ENCODE measurements at regions not wholly inside any gene's neighbourhood (a gene's known extent, or its start where the extent isn't known, plus 50 kb on each side); places are given as distances from the start of the nearest gene placed in this dataset.

- Histone ChIP-seq H2AFZ (replicated peaks; ENCODE audit: low read length, poor library complexity) (no peak overlapping the region), H3K4me2 (ENCODE audit: low read depth, low read length) (no peak overlapping the region), H2BK5ac (ENCODE audit: low read depth, low read length, poor library complexity, severe bottlenecking) (no peak overlapping the region), H3K14ac (replicated peaks; ENCODE audit: low read depth, low read length) (no peak overlapping the region), H3K9ac (ENCODE audit: low read depth, low read length) (no peak overlapping the region), H2BK15ac (ENCODE audit: low read depth, low read length) (no peak overlapping the region), H3K79me1 (ENCODE audit: low read depth in 1 of 2, low read length in 2 of 2) (no peaks in the 10 kb centered on the region), H3K9me3 (ENCODE audit: control insufficient read depth, insufficient read depth, low read length) (peaks cover 40% of the 10 kb centered on the region), H3K4ac (ENCODE audit: low read depth, low read length) (no peak overlapping the region), H2BK20ac (ENCODE audit: low read depth, low read length) (no peak overlapping the region), H3K18ac (ENCODE audit: low read depth, low read length) (no peak overlapping the region), H4K20me1 (ENCODE audit: insufficient read depth, low read length) (no peaks in the 10 kb centered on the region), H3K23ac (ENCODE audit: low read depth, low read length) (no peak overlapping the region), H3K4me3 (ENCODE audit: insufficient read depth, low read depth, low read length) (no peak overlapping the region), H3K27me3 (ENCODE audit: control insufficient read depth, insufficient read depth, low read length) (no peaks in the 10 kb centered on the region), H3K36me3 (ENCODE audit: control insufficient read depth, insufficient read depth, low read length) (no peaks in the 10 kb centered on the region), H2AK5ac (ENCODE audit: low read depth, low read length) (no peak overlapping the region), H3K27ac (ENCODE audit: insufficient read depth, low read length) (no peak overlapping the region), H3K56ac (ENCODE audit: extremely low read depth, insufficient read depth, low read length) (no peak overlapping the region), H4K5ac (ENCODE audit: low read depth, low read length) (no peak overlapping the region), H4K91ac (ENCODE audit: insufficient read depth, low read depth, low read length) (no peak overlapping the region), H3K4me1 (ENCODE audit: control insufficient read depth, insufficient read depth, low read length) (no peaks in the 10 kb centered on the region), H2AK9ac (replicated peaks; ENCODE audit: low read depth, low read length, poor library complexity) (no peak overlapping the region), H4K8ac (ENCODE audit: low read depth in 2 of 2, low read length in 2 of 2) (no peak overlapping the region), H2BK120ac (ENCODE audit: low read depth, low read length) (no peak overlapping the region), H3K9me1 (ENCODE audit: insufficient read depth, low read length) (no peaks in the 10 kb centered on the region)
- POLR2A ChIA-PET (ENCODE audit: unreplicated experiment), result no interaction called here
- intact Hi-C loops (cut with micrococcal nuclease), result no loop called here
- DNase-seq (no peak), ATAC-seq (ENCODE audit: low read depth) (no peak)
- CTCF ChIA-PET, result no interaction called here
- BruUV-seq (replicated peaks), result no TSS peak
- 20% methylated on average over 1 of the region's 6 CpGs; no CpG with 5 or more reads in 1 of the 2 experiments for WGBS, 2 experiments (ENCODE audit: extremely low coverage in 2 of 2, insufficient read length in 1 of 2)
- in situ Hi-C loops (cut with MboI; ENCODE audit: low sequenced_read_pairs), result no loop called here
- TF ChIP-seq POLR2A (IDR thresholded peaks at IDR 0.05; ENCODE audit: low read depth, low read length) (no peak), RFX5 (IDR thresholded peaks at IDR 0.05; ENCODE audit: low read depth, low read length) (no peak), FOS (IDR thresholded peaks at IDR 0.05; ENCODE audit: low read depth, low read length) (no peak), MAFK (IDR thresholded peaks at IDR 0.05; ENCODE audit: low read depth, low read length) (no peak), BHLHE40 (IDR thresholded peaks at IDR 0.05; ENCODE audit: low read depth, low read length) (no peak), NFE2L2 (IDR thresholded peaks at IDR 0.05; ENCODE audit: low read depth, low read length) (no peak), CEBPB (IDR thresholded peaks at IDR 0.05; ENCODE audit: low read depth, low read length) (no peak), CHD1 (IDR thresholded peaks at IDR 0.05; ENCODE audit: low read depth, low read length) (no peak), MAZ (IDR thresholded peaks at IDR 0.05; ENCODE audit: borderline replicate concordance, low read depth, low read length) (no peak)
- TF ChIP-seq, protein P1, sequence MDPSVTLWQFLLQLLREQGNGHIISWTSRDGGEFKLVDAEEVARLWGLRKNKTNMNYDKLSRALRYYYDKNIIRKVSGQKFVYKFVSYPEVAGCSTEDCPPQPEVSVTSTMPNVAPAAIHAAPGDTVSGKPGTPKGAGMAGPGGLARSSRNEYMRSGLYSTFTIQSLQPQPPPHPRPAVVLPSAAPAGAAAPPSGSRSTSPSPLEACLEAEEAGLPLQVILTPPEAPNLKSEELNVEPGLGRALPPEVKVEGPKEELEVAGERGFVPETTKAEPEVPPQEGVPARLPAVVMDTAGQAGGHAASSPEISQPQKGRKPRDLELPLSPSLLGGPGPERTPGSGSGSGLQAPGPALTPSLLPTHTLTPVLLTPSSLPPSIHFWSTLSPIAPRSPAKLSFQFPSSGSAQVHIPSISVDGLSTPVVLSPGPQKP (IDR thresholded peaks at IDR 0.05; ENCODE audit: borderline replicate concordance, low read depth, low read length), result no peak
- dilution Hi-C loops (cut with HindIII; ENCODE audit: low sequenced_read_pairs, unreplicated experiment), result no loop called here
These were observed 863.9 kb downstream of the BCL11B start for GRCh38 chr14:98408024-98408555.

All from IMR-90 (cell line).